HG02763 (cell line): ENCODE measurements at regions not wholly inside any gene's neighbourhood (a gene's known extent, or its start where the extent isn't known, plus 50 kb on each side); places are given as distances from the start of the nearest gene placed in this dataset.
"Not testable (repeated sequence)": the region's sequence is repeated elsewhere in the genome, so short reads cannot be mapped to it uniquely, and the experiment has no call there.

Experiments used
- ATAC-seq: cut with Tn5 transposase; IDR thresholded peaks from one replicate; pipeline ENCODE4 v1.9.1; 2021; ENCODE audit warnings: mild to moderate bottlenecking, moderate library complexity; ENCODE audit not compliant: unreplicated experiment

DNA sequence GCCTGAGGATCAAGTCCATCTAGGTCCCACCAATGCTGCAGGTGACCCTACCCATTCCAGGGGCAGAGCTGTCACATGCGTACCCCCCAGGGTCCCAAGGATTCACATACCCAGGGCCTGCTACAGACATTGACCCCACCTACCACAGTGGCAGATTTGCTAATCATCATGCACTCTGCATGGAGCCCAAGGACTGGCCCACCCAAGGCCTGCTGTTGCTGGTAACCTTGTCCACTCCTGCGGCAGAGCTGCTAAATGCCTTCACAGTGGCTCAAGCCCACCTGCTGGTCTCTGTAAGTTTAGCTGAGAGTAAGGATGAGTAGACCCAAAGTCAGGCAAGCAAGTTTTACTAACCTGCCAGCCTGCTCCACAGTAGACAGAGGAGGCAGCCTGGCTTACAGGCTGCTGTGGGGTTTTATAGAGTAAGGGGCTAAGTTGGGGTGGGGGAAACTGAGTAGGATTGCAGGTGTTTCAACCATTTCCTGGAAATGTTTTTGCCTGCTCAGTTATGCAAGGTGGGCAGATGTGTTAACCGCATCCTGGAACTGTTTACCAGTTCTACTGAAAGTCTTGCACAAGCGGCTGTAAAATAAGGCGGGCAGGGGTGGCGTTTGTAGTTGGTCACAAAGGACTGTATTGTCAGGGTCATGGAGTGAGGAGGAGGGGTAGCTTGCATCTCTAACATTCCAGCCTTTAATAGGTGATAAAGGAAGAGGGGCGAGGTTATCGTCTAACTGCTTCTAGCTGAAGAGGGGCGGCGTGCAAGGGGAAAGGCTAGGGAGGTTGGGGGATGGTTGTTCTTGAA, 2163.5 kb upstream of the WWC1 start:
- ATAC-seq = no peak

DNA sequence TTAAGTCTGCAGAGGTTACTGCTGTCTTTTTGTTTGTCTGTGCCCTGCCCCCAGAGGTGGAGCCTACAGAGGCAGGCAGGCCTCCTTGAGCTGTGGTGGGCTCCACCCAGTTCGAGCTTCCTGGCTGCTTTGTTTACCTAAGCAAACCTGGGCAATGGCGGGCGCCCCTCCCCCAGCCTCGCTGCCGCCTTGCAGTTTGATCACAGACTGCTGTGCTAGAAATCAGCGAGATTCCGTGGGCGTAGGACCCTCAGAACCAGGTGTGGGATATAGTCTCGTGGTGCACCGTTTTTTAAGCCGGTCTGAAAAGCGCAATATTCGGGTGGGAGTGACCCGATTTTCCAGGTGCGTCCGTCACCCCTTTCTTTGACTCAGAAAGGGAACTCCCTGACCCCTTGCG, 2146.3 kb upstream of the WWC1 start:
- ATAC-seq = not testable (repeated sequence)

- ATAC-seq = no peak
Measured at GRCh38 chr5:166163996-166164610, 2127.3 kb upstream of the WWC1 start.

DNA sequence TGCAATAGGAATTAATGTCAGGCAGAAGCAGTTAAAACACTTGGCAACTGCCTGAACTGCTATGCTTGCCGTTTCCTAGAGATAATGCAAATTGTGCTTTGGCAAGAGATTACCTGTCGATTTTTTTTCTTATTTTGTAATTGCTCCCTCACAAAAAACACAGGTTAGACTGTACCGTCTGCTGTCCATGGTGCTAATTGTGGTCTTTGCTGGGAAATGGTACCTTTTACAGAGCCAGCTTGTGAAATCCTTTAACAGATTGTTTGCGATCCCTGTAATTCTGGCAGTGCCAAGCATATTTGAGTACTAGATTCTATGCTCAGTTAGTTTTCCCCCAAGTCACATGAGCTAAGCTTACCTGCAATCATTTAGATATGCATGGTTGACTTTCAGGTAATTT, 2125.8 kb upstream of the WWC1 start:
- no peak for ATAC-seq

- no peak for ATAC-seq
Measured at GRCh38 chr5:166166071-166166470, 2125.4 kb upstream of the WWC1 start.

GRCh38 chr5:166172597-166172996, 2118.8 kb upstream of the WWC1 start:
- no peak for ATAC-seq

GRCh38 chr5:166178411-166179080, 2112.9 kb upstream of the WWC1 start:
- no peak for ATAC-seq

GRCh38 chr5:166185185-166185584, 2106.3 kb upstream of the WWC1 start:
- ATAC-seq = no peak

DNA sequence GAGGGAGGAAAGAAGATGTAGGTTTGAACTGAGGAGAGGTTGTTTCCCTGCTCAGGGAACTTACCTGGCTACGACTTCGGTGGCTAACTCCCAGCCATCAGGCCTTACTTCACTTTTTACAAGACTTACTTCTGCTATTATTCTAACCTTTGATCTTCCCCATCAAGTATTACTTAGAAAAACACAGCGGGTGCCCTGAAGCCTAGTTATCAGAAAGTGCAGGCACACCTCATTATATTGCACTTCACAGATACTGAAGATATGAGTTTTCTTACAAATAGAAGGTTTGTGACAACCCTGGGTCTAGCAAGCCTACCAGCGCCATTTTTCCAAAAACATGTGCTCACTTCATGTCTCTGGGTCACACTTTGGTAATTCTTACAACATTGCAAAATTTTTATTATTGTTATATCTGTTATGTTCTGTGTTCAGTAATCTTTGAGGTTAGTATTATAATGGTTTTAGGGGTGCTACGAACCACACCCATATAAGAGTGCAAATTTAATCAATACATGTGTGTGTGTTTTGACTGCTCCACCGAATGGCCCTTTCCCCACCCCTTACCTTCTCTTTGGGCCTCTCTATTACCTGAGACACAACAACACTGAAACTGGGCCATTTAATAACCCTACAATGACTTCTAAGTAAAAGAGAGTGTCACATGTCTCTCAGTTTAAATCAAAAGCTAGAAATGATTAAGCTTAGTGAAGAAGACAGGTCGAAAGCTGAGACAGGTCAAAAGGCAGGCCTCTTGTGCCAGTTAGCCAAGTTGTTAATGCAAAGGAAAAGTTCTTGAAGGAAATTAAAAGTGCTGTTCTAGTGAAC, 2102.7 kb upstream of the WWC1 start:
- ATAC-seq = no peak

DNA sequence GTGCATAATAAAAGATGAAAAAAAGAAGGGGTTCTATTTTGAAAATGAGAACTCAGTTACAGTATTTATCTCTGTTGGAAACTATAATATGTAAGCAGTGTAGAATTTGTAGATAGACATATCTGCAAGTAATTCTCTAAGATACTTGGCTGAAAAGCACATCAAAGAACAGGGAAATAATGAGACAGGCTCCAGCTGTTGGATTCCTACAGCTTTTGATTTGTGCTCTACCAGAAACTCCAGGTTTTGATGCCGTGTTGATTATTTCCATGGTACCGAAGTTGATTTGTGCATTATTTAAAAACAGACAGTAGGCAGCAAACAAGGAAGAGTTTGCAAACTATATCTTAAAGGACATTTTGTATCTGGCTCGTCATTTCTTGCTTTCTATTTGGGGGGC, 2098.7 kb upstream of the WWC1 start:
- ATAC-seq = no peak

GRCh38 chr5:166195981-166196380, 2095.5 kb upstream of the WWC1 start:
- no peak for ATAC-seq

- no peak for ATAC-seq
Measured at GRCh38 chr5:166200532-166200931, 2090.9 kb upstream of the WWC1 start.

DNA sequence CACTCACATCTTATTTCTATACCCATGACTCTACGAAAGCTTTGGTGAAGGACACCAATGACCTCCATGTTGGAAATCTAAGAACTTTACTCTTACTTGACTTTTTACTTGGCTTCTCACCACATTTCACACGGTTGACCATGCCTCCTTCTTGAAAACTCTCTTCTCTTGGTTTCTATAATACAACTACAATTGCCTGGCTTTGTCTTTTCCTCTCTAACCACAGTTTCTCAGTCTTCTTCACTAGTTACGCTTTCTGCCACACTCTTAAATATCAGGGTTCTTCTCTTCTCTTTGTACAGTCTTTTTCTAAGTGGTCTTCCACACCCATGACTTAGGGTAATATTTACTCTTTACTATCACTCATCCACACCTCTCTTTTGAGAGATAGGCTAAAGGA, 2079.8 kb upstream of the WWC1 start:
- ATAC-seq = no peak

- no peak for ATAC-seq
Measured at GRCh38 chr5:166236327-166236726, 2055.1 kb upstream of the WWC1 start.

- no peak for ATAC-seq
Measured at GRCh38 chr5:166240705-166241104, 2050.7 kb upstream of the WWC1 start.

DNA sequence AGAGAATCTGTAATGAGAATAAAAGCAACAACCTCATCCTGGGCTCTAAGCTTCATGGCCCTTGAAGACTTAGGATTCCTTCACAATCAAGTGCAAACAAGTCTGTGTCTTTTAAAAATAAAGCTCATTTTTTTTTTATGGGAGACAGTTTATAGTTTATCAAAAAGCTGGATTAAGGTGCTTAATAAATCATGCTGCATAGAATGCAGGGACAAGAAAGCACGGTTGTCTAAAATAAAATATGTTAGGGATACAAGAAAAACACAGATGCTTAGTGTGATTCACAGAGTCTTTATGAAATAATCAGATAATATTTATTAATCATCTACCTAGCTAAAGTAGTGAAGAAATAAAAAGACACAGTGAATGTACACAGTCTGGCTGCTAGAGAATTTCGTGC, 2045.9 kb upstream of the WWC1 start:
- ATAC-seq = no peak

DNA sequence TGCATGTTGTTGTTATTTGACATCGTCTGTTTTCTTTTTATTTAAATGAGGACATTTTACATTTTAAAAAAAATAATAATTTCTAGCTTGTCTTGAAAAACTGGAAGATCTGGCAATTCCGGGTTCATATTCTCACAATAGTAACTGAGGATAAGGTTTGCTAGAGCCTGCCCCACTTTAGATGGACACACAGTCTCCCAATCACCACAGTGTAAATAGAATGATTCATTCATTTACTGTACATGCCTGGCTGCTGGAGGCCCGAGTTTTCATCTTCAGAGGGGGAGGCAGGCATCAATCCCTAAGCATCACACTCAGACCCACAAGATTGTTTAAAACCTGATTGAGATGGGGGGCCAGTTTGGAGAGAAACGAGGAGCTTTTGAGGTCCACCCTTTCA, 2039.7 kb upstream of the WWC1 start:
- no peak for ATAC-seq

GRCh38 chr5:166257661-166258060, 2033.8 kb upstream of the WWC1 start:
- ATAC-seq = no peak

DNA sequence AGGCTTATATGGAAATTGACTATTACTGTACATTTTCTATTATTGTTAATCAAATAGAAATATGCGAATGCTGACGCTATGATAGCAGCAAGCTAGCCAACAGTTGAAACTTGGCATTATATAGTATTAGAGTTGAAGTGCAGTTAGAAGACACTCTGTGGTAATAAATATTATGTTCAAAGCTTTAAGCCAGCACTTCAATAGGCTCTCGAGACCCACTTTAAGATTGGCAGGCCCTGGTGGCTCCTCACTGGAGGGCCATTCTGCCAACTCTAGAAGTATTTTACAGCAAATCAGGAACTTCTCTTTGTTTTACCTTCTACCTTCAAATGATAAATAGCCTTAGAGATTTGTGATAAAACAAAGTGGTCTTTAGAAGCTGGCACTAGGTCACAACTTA, 2029.0 kb upstream of the WWC1 start:
- no peak for ATAC-seq

DNA sequence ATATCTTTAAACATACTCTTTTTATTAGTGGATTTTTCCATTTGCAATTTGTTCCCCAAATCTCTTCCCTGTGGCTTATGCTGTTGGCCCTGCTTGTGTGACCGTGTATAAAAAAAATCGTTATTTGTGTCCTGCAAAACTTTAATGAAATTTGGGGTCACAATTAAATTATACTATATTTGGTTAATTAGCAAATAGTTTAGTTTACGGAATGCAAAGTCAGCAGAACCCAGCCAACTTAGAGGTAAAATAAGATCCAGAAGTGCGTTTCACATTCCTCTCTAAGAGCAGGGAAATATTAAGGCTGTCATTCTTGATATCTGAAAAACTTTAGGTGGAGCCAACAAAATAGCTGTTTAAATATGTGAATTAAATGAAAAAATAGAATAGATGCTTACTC, 2023.5 kb upstream of the WWC1 start:
- ATAC-seq = no peak

DNA sequence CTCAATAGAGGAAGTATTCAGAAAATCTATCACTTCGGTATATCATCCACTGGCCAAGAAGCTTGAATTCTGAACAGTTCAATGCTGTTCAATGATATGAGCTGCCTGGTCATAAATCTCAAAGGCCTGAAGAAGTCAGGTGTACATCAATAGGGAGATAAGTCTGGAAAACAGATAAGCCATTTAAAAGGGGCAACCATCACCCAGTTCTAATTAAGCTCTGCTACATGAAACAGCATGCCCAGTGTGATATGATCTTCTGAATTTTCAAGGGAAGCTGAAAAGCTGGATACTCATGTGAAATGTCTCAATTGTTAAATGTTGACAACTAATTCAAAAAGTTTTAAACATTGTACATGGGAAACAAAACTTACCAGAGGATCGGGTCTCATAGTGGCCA, 2020.7 kb upstream of the WWC1 start:
- ATAC-seq = no peak
